GM21576 (cell line): ENCODE measurements at regions not wholly inside any gene's neighbourhood (a gene's known extent, or its start where the extent isn't known, plus 50 kb on each side); places are given as distances from the start of the nearest gene placed in this dataset.
"Not testable (repeated sequence)": the region's sequence is repeated elsewhere in the genome, so short reads cannot be mapped to it uniquely, and the experiment has no call there.

Source experiments
- ATAC-seq: cut with Tn5 transposase; IDR thresholded peaks from one replicate; pipeline ENCODE4 v1.9.1; 2021; ENCODE audit warnings: mild to moderate bottlenecking, moderate library complexity; ENCODE audit not compliant: unreplicated experiment

GRCh38 chr10:91745090-91745831, 53.0 kb upstream of the TNKS2 start:
- no peak for ATAC-seq

GRCh38 chr10:91743465-91743864, 54.8 kb upstream of the TNKS2 start:
- no peak for ATAC-seq

- ATAC-seq, result no peak
These were observed 56.0 kb upstream of the TNKS2 start for GRCh38 chr10:91742229-91742628.

- ATAC-seq, result no peak
These were observed 56.9 kb upstream of the TNKS2 start for GRCh38 chr10:91741356-91741755.

GRCh38 chr10:91740353-91740924, 57.8 kb upstream of the TNKS2 start:
- no peak for ATAC-seq

GRCh38 chr10:91732265-91732664, 66.0 kb upstream of the TNKS2 start:
- ATAC-seq, result not testable (repeated sequence)

GRCh38 chr10:91729339-91729738, 68.9 kb upstream of the TNKS2 start:
- not testable (repeated sequence) for ATAC-seq

- ATAC-seq, result no peak
These were observed 71.9 kb upstream of the TNKS2 start for GRCh38 chr10:91726355-91726754.

GRCh38 chr10:91724933-91725332, 73.3 kb upstream of the TNKS2 start:
- no peak for ATAC-seq

GRCh38 chr10:91713461-91714072, 80.7 kb upstream of the PPP1R3C start:
- no peak for ATAC-seq

GRCh38 chr10:91711885-91712680, 79.2 kb upstream of the PPP1R3C start:
- peak; percentile 60 for ATAC-seq

- no peak for ATAC-seq
These were observed 76.5 kb upstream of the PPP1R3C start for GRCh38 chr10:91709394-91709798.

- no peak for ATAC-seq
These were observed 75.4 kb upstream of the PPP1R3C start for GRCh38 chr10:91708174-91708861.

GRCh38 chr10:91707236-91707635, 74.4 kb upstream of the PPP1R3C start:
- ATAC-seq, result no peak

- ATAC-seq, result no peak
These were observed 73.2 kb upstream of the PPP1R3C start for GRCh38 chr10:91705948-91706670.

- ATAC-seq, result no peak
These were observed 69.7 kb upstream of the PPP1R3C start for GRCh38 chr10:91702620-91703019.

GRCh38 chr10:91700788-91701444, 68.0 kb upstream of the PPP1R3C start:
- ATAC-seq, result no peak

GRCh38 chr10:91700273-91700672, 67.4 kb upstream of the PPP1R3C start:
- ATAC-seq, result no peak

GRCh38 chr10:91698258-91698657, 65.4 kb upstream of the PPP1R3C start:
- ATAC-seq, result no peak
